ENCODE measurements at regions not wholly inside any gene's neighbourhood (a gene's known extent, or its start where the extent isn't known, plus 50 kb on each side); places are given as distances from the start of the nearest gene placed in this dataset.

- no peak for DNase-seq (ENCODE audit: low spot score)
- no peak for TF ChIP-seq CTCF (IDR thresholded peaks at IDR 0.05; ENCODE audit: borderline replicate concordance, control extremely low read depth, extremely low read depth, insufficient read depth, missing control alignments)
- in situ Hi-C loops (cut with MboI; ENCODE audit: low sequenced_read_pairs, unreplicated experiment) = loop anchor here (25.0 kb wide), 2 partner anchors 548 to 998 kb away; partner anchors contain the start of gene BTG1
Measured at GRCh38 chr12:91588874-91589454, 406.3 kb upstream of the DCN start.

GRCh38 chr12:91586015-91586414, 403.4 kb upstream of the DCN start:
- in situ Hi-C loops (cut with MboI; ENCODE audit: low sequenced_read_pairs, unreplicated experiment) = loop anchor here (25.0 kb wide), 2 partner anchors 551 to 1001 kb away; partner anchors contain the start of gene BTG1
- no peak for TF ChIP-seq CTCF (IDR thresholded peaks at IDR 0.05; ENCODE audit: borderline replicate concordance, control extremely low read depth, extremely low read depth, insufficient read depth, missing control alignments)
- no peak for DNase-seq (ENCODE audit: low spot score)

- in situ Hi-C loops (cut with MboI; ENCODE audit: low sequenced_read_pairs, unreplicated experiment) = loop anchor here (25.0 kb wide), 2 partner anchors 554 to 1004 kb away; partner anchors contain the start of gene BTG1
- DNase-seq (ENCODE audit: low spot score) = no peak
- TF ChIP-seq CTCF (IDR thresholded peaks at IDR 0.05; ENCODE audit: borderline replicate concordance, control extremely low read depth, extremely low read depth, insufficient read depth, missing control alignments) = no peak
Measured at GRCh38 chr12:91582811-91583210, 400.2 kb upstream of the DCN start.

GRCh38 chr12:91579516-91580263, 397.1 kb upstream of the DCN start:
- DNase-seq (ENCODE audit: low spot score) = no peak
- TF ChIP-seq CTCF (IDR thresholded peaks at IDR 0.05; ENCODE audit: borderline replicate concordance, control extremely low read depth, extremely low read depth, insufficient read depth, missing control alignments) = no peak
- in situ Hi-C loops (cut with MboI; ENCODE audit: low sequenced_read_pairs, unreplicated experiment) = loop anchor here (25.0 kb wide), 2 partner anchors 558 to 1008 kb away; partner anchors contain the start of gene BTG1

- in situ Hi-C loops (cut with MboI; ENCODE audit: low sequenced_read_pairs, unreplicated experiment) = loop anchor here (25.0 kb wide), 2 partner anchors 559 to 1009 kb away; partner anchors contain the start of gene BTG1
- peak; percentile 37 for DNase-seq (ENCODE audit: low spot score)
- peak; percentile 24 for TF ChIP-seq CTCF (IDR thresholded peaks at IDR 0.05; ENCODE audit: borderline replicate concordance, control extremely low read depth, extremely low read depth, insufficient read depth, missing control alignments)
Measured at GRCh38 chr12:91577586-91578539, 395.2 kb upstream of the DCN start.

GRCh38 chr12:91576432-91576831, 393.8 kb upstream of the DCN start:
- in situ Hi-C loops (cut with MboI; ENCODE audit: low sequenced_read_pairs, unreplicated experiment) = loop anchor here (25.0 kb wide), 2 partner anchors 561 to 1011 kb away; partner anchors contain the start of gene BTG1
- no peak for TF ChIP-seq CTCF (IDR thresholded peaks at IDR 0.05; ENCODE audit: borderline replicate concordance, control extremely low read depth, extremely low read depth, insufficient read depth, missing control alignments)

More at GRCh38 chr12:91576432-91576831, 393.8 kb upstream of the DCN start:
- no peak for DNase-seq (ENCODE audit: low spot score)

Measured in GM13976 (cell line).